GM21381 (cell line): ENCODE measurements at regions not wholly inside any gene's neighbourhood (a gene's known extent, or its start where the extent isn't known, plus 50 kb on each side); places are given as distances from the start of the nearest gene placed in this dataset.

Source experiments
- ATAC-seq: cut with Tn5 transposase; IDR thresholded peaks from one replicate; pipeline ENCODE4 v1.9.1; 2021; ENCODE audit warnings: mild to moderate bottlenecking, moderate library complexity; ENCODE audit not compliant: unreplicated experiment

GRCh38 chr10:8462565-8462964 is 408.1 kb downstream of the GATA3 start:
- no peak for ATAC-seq

GRCh38 chr10:8463853-8464252 is 409.4 kb downstream of the GATA3 start:
- no peak for ATAC-seq

- no peak for ATAC-seq
Measured at GRCh38 chr10:8468477-8468876, 414.0 kb downstream of the GATA3 start.

GRCh38 chr10:8473205-8473604 is 418.7 kb downstream of the GATA3 start:
- no peak for ATAC-seq

- no peak for ATAC-seq
Measured at GRCh38 chr10:8477300-8477699, 422.8 kb downstream of the GATA3 start.

- ATAC-seq: no peak
Measured at GRCh38 chr10:8481718-8482504, 427.4 kb downstream of the GATA3 start.

GRCh38 chr10:8485032-8485431 is 430.5 kb downstream of the GATA3 start:
- ATAC-seq: no peak

- ATAC-seq: no peak
Measured at GRCh38 chr10:8487346-8487745, 432.9 kb downstream of the GATA3 start.

- no peak for ATAC-seq
Measured at GRCh38 chr10:8489232-8489631, 434.7 kb downstream of the GATA3 start.

GRCh38 chr10:8489823-8490222 is 435.3 kb downstream of the GATA3 start:
- ATAC-seq: no peak

- no peak for ATAC-seq
Measured at GRCh38 chr10:8498290-8498689, 443.8 kb downstream of the GATA3 start.

GRCh38 chr10:8498881-8499280 is 444.4 kb downstream of the GATA3 start:
- no peak for ATAC-seq

GRCh38 chr10:8499312-8499711 is 444.8 kb downstream of the GATA3 start:
- ATAC-seq: no peak

- ATAC-seq: no peak
Measured at GRCh38 chr10:8499752-8500390, 445.4 kb downstream of the GATA3 start.

- ATAC-seq: no peak
Measured at GRCh38 chr10:8502573-8502972, 448.1 kb downstream of the GATA3 start.

- ATAC-seq: no peak
Measured at GRCh38 chr10:8504499-8504898, 450.0 kb downstream of the GATA3 start.

GRCh38 chr10:8507156-8507555 is 452.7 kb downstream of the GATA3 start:
- no peak for ATAC-seq

- ATAC-seq: no peak
Measured at GRCh38 chr10:8508882-8509281, 454.4 kb downstream of the GATA3 start.

- ATAC-seq: no peak
Measured at GRCh38 chr10:8510471-8510870, 456.0 kb downstream of the GATA3 start.

- ATAC-seq: no peak
Measured at GRCh38 chr10:8511026-8511425, 456.5 kb downstream of the GATA3 start.

GRCh38 chr10:8513155-8514147 is 459.0 kb downstream of the GATA3 start:
- ATAC-seq: no peak
